Astrocyte (in vitro differentiated cells and primary cell): ENCODE measurements at regions not wholly inside any gene's neighbourhood (a gene's known extent, or its start where the extent isn't known, plus 50 kb on each side); places are given as distances from the start of the nearest gene placed in this dataset.

Experiments used
- DNase-seq: peaks from one replicate; pipeline ENCODE4 v3.0.0-alpha.2; 2010; ENCODE audit warnings: low read depth
- FAIRE-seq: peaks from 2 replicates; lab custom pipeline; 2011; peaks lifted over from hg19 to GRCh38; lab: Jason Lieb, UNC
- H2AFZ ChIP-seq: 2 replicates; pipeline ENCODE4 v1.6.0; 2012; ENCODE audit warnings: low read depth, low read length, inconsistent platforms
- H3K27ac ChIP-seq: 2 replicates; pipeline ENCODE4 v1.5.1; 2011; ENCODE audit warnings: low read depth, low read length, inconsistent platforms
- H3K27me3 ChIP-seq: 2 replicates; pipeline ENCODE4 v1.6.0; 2011; ENCODE audit warnings: low read length, inconsistent platforms; ENCODE audit not compliant: insufficient read depth
- H3K36me3 ChIP-seq: 2 replicates; pipeline ENCODE4 v1.5.1; 2011; ENCODE audit warnings: low read length, inconsistent platforms; ENCODE audit not compliant: insufficient read depth
- H3K4me1 ChIP-seq: 2 replicates; pipeline ENCODE4 v1.5.1; 2011; ENCODE audit warnings: low read length, inconsistent platforms; ENCODE audit not compliant: insufficient read depth
- H3K4me2 ChIP-seq: 2 replicates; pipeline ENCODE4 v1.6.0; 2012; ENCODE audit warnings: low read length, inconsistent platforms
- H3K4me3 ChIP-seq: 2 replicates; pipeline ENCODE4 v1.5.1; 2011; ENCODE audit warnings: low read depth, mild to moderate bottlenecking, low read length, inconsistent platforms; ENCODE audit not compliant: insufficient read depth
- H3K79me2 ChIP-seq: 2 replicates; pipeline ENCODE4 v1.6.0; 2012; ENCODE audit warnings: mild to moderate bottlenecking, low read length, inconsistent platforms; ENCODE audit not compliant: insufficient read depth
- H3K9ac ChIP-seq: 2 replicates; pipeline ENCODE4 v1.6.0; 2012; ENCODE audit warnings: mild to moderate bottlenecking, low read length, inconsistent platforms
- H3K9me3 ChIP-seq: 2 replicates; pipeline ENCODE4 v1.5.1; 2012; ENCODE audit warnings: low read depth, mild to moderate bottlenecking, low read length, inconsistent platforms; ENCODE audit not compliant: insufficient read depth
- H4K20me1 ChIP-seq: 2 replicates; pipeline ENCODE4 v1.6.0; 2012; ENCODE audit warnings: low read length, inconsistent platforms; ENCODE audit not compliant: insufficient read depth
- H3K27ac Mint-ChIP-seq: one replicate; pipeline ENCODE4 v1.8.0; 2021; ENCODE audit warnings: mild to moderate bottlenecking, mixed read lengths; ENCODE audit not compliant: unreplicated experiment
- H3K27me3 Mint-ChIP-seq: one replicate; pipeline ENCODE4 v1.8.0; 2021; ENCODE audit warnings: low read depth, mixed read lengths; ENCODE audit not compliant: unreplicated experiment
- H3K36me3 Mint-ChIP-seq: one replicate; pipeline ENCODE4 v1.8.0; 2021; ENCODE audit warnings: low read depth, mixed read lengths; ENCODE audit not compliant: unreplicated experiment
- H3K4me1 Mint-ChIP-seq: one replicate; pipeline ENCODE4 v1.8.0; 2021; ENCODE audit warnings: low read depth, mixed read lengths; ENCODE audit not compliant: unreplicated experiment
- H3K4me3 Mint-ChIP-seq: one replicate; pipeline ENCODE4 v1.8.0; 2021; ENCODE audit warnings: mild to moderate bottlenecking, moderate library complexity, mixed read lengths; ENCODE audit not compliant: unreplicated experiment
- H3K9me3 Mint-ChIP-seq: one replicate; pipeline ENCODE4 v1.8.0; 2021; ENCODE audit warnings: mild to moderate bottlenecking, mixed read lengths; ENCODE audit not compliant: unreplicated experiment
- CTCF ChIP-seq: IDR thresholded peaks from 2 replicates; pipeline ENCODE4 v1.5.1; 2011; ENCODE audit warnings: low read depth, mild to moderate bottlenecking, inconsistent platforms, low read length, moderate library complexity; ENCODE audit not compliant: insufficient read depth
- EZH2 ChIP-seq: IDR thresholded peaks from 2 replicates; pipeline ENCODE4 v1.6.1; 2012; ENCODE audit warnings: mild to moderate bottlenecking, low read length, inconsistent platforms; ENCODE audit not compliant: insufficient read depth

- DNase-seq (no peak), FAIRE-seq (no peak)
- no peak overlapping the region for H2AFZ ChIP-seq
- Mint-ChIP-seq H3K36me3 (peaks cover 3% of the 10 kb centered on the region), H3K4me3 (no peak overlapping the region), H3K27ac (no peak overlapping the region), H3K27me3 (no peaks in the 10 kb centered on the region), H3K4me1 (peaks cover 3% of the 10 kb centered on the region), H3K9me3 (no peaks in the 10 kb centered on the region)
- H3K36me3 ChIP-seq: no peaks in the 10 kb centered on the region
- peaks cover 5% of the 10 kb centered on the region for H3K4me1 ChIP-seq
- H3K9me3 ChIP-seq: no peaks in the 10 kb centered on the region
- H3K27ac ChIP-seq: no peak overlapping the region
- no peaks in the 10 kb centered on the region for H3K27me3 ChIP-seq
- no peaks in the 10 kb centered on the region for H3K79me2 ChIP-seq
- no peaks in the 10 kb centered on the region for H4K20me1 ChIP-seq
- TF ChIP-seq CTCF (no peak), EZH2 (no peak)
- no peak overlapping the region for H3K9ac ChIP-seq
- H3K4me3 ChIP-seq: no peak overlapping the region
- no peak overlapping the region for H3K4me2 ChIP-seq
Measured at GRCh38 chr4:112905728-112906127, 143.7 kb upstream of the ANK2 start.

GRCh38 chr4:112908511-112908910, 140.9 kb upstream of the ANK2 start:
- peaks cover 3% of the 10 kb centered on the region for H3K36me3 Mint-ChIP-seq
- Histone ChIP-seq H4K20me1 (no peaks in the 10 kb centered on the region), H3K36me3 (no peaks in the 10 kb centered on the region), H3K4me1 (peaks cover 5% of the 10 kb centered on the region), H3K9me3 (no peaks in the 10 kb centered on the region), H2AFZ (no peak overlapping the region), H3K27ac (no peak overlapping the region), H3K27me3 (no peaks in the 10 kb centered on the region), H3K9ac (no peak overlapping the region), H3K4me2 (no peak overlapping the region), H3K4me3 (no peak overlapping the region), H3K79me2 (no peaks in the 10 kb centered on the region)
- TF ChIP-seq EZH2: no peak
- no peak for TF ChIP-seq CTCF
- H3K27me3 Mint-ChIP-seq: no peaks in the 10 kb centered on the region
- no peaks in the 10 kb centered on the region for H3K9me3 Mint-ChIP-seq
- H3K4me3 Mint-ChIP-seq: no peak overlapping the region
- peaks cover 3% of the 10 kb centered on the region for H3K4me1 Mint-ChIP-seq
- no peak overlapping the region for H3K27ac Mint-ChIP-seq
- FAIRE-seq: no peak
- no peak for DNase-seq

GRCh38 chr4:112910109-112910736, 139.2 kb upstream of the ANK2 start:
- Mint-ChIP-seq H3K36me3 (peaks cover 3% of the 10 kb centered on the region), H3K4me3 (no peak overlapping the region), H3K27ac (no peak overlapping the region), H3K27me3 (no peaks in the 10 kb centered on the region), H3K4me1 (peaks cover 3% of the 10 kb centered on the region), H3K9me3 (no peaks in the 10 kb centered on the region)
- DNase-seq: peak; percentile 60
- Histone ChIP-seq H3K27ac (no peak overlapping the region), H3K4me1 (peaks cover 5% of the 10 kb centered on the region), H3K79me2 (no peaks in the 10 kb centered on the region), H4K20me1 (no peaks in the 10 kb centered on the region), H2AFZ (peak overlapping the region; percentile 8), H3K9ac (peak overlapping the region; percentile 21), H3K36me3 (no peaks in the 10 kb centered on the region), H3K9me3 (no peaks in the 10 kb centered on the region), H3K4me3 (peak overlapping the region; percentile 35), H3K4me2 (peak overlapping the region; percentile 79), H3K27me3 (no peaks in the 10 kb centered on the region)
- no peak for FAIRE-seq
- TF ChIP-seq CTCF (no peak), EZH2 (no peak)
